ENCODE measurements at regions not wholly inside any gene's neighbourhood (a gene's known extent, or its start where the extent isn't known, plus 50 kb on each side); places are given as distances from the start of the nearest gene placed in this dataset.
"Not testable (repeated sequence)": the region's sequence is repeated elsewhere in the genome, so short reads cannot be mapped to it uniquely, and the experiment has no call there.

GRCh38 chr20:40856653-40857052, 167.6 kb upstream of the MAFB start:
- DNase-seq (ENCODE audit: low read depth), result no peak

GRCh38 chr20:40860487-40860902, 168.1 kb upstream of the TOP1 start:
- no peak for DNase-seq (ENCODE audit: low read depth)

GRCh38 chr20:40861427-40862008, 167.1 kb upstream of the TOP1 start:
- no peak for DNase-seq (ENCODE audit: low read depth)

GRCh38 chr20:40863355-40863919, 165.2 kb upstream of the TOP1 start:
- DNase-seq (ENCODE audit: low read depth), result no peak

- DNase-seq (ENCODE audit: low read depth), result no peak
These were observed 164.2 kb upstream of the TOP1 start for GRCh38 chr20:40864470-40864869.

- no peak for DNase-seq (ENCODE audit: low read depth)
These were observed 163.5 kb upstream of the TOP1 start for GRCh38 chr20:40865095-40865494.

- DNase-seq (ENCODE audit: low read depth), result no peak
These were observed 162.6 kb upstream of the TOP1 start for GRCh38 chr20:40866056-40866455.

- DNase-seq (ENCODE audit: low read depth), result no peak
These were observed 159.9 kb upstream of the TOP1 start for GRCh38 chr20:40868551-40869217.

GRCh38 chr20:40869218-40870147, 159.1 kb upstream of the TOP1 start:
- no peak for DNase-seq (ENCODE audit: low read depth)

- DNase-seq (ENCODE audit: low read depth), result no peak
These were observed 153.2 kb upstream of the TOP1 start for GRCh38 chr20:40875116-40876085.

- DNase-seq (ENCODE audit: low read depth), result not testable (repeated sequence)
These were observed 150.5 kb upstream of the TOP1 start for GRCh38 chr20:40878099-40878498.

- no peak for DNase-seq (ENCODE audit: low read depth)
These were observed 148.4 kb upstream of the TOP1 start for GRCh38 chr20:40880063-40880728.

- no peak for DNase-seq (ENCODE audit: low read depth)
These were observed 147.9 kb upstream of the TOP1 start for GRCh38 chr20:40880729-40881109.

- no peak for DNase-seq (ENCODE audit: low read depth)
These were observed 146.5 kb upstream of the TOP1 start for GRCh38 chr20:40882152-40882551.

GRCh38 chr20:40883097-40883496, 145.5 kb upstream of the TOP1 start:
- no peak for DNase-seq (ENCODE audit: low read depth)

GRCh38 chr20:40887105-40887504, 141.5 kb upstream of the TOP1 start:
- no peak for DNase-seq (ENCODE audit: low read depth)

GRCh38 chr20:40889266-40889665, 139.4 kb upstream of the TOP1 start:
- DNase-seq (ENCODE audit: low read depth), result not testable (repeated sequence)

GRCh38 chr20:40890181-40890580, 138.4 kb upstream of the TOP1 start:
- no peak for DNase-seq (ENCODE audit: low read depth)

- no peak for DNase-seq (ENCODE audit: low read depth)
These were observed 138.0 kb upstream of the TOP1 start for GRCh38 chr20:40890635-40891034.

GRCh38 chr20:40891351-40891750, 137.3 kb upstream of the TOP1 start:
- no peak for DNase-seq (ENCODE audit: low read depth)

GRCh38 chr20:40892642-40893041, 136.0 kb upstream of the TOP1 start:
- DNase-seq (ENCODE audit: low read depth), result no peak

Measured in activated T-helper 1 cell treated with Interleukin-2 at 50 U/mL for 16 hours (primary cell).